CD4-positive, alpha-beta T cell treated with Interleukin-2 at 100 ng/mL for 4 hours (primary cell): ENCODE measurements at regions not wholly inside any gene's neighbourhood (a gene's known extent, or its start where the extent isn't known, plus 50 kb on each side); places are given as distances from the start of the nearest gene placed in this dataset.

Experiments used
- DNase-seq: peaks from one replicate; pipeline ENCODE4 v3.0.0-alpha.2; 2020; ENCODE audit warnings: low spot score

- no peak for DNase-seq
Measured at GRCh38 chr3:89042236-89042835, 65.1 kb upstream of the EPHA3 start.

- DNase-seq = no peak
Measured at GRCh38 chr3:89043406-89043932, 64.0 kb upstream of the EPHA3 start.

- no peak for DNase-seq
Measured at GRCh38 chr3:89046661-89047060, 60.8 kb upstream of the EPHA3 start.

GRCh38 chr3:89049119-89049518 lies 58.3 kb upstream of the EPHA3 start:
- DNase-seq = no peak

- no peak for DNase-seq
Measured at GRCh38 chr3:89052386-89052785, 55.0 kb upstream of the EPHA3 start.

GRCh38 chr3:89057398-89057797 lies 50.0 kb upstream of the EPHA3 start:
- no peak for DNase-seq
